ENCODE measurements at regions not wholly inside any gene's neighbourhood (a gene's known extent, or its start where the extent isn't known, plus 50 kb on each side); places are given as distances from the start of the nearest gene placed in this dataset.

- no peaks in the 10 kb centered on the region for H3K36me3 Mint-ChIP-seq (ENCODE audit: low read depth)
- 68 to 70% methylated on average over 3 of the region's 3 CpGs for WGBS, 2 experiments (ENCODE audit: insufficient coverage in 1 of 2, insufficient read length in 1 of 2)
Observed at GRCh38 chr4:82268826-82269193, 105.0 kb downstream of the HNRNPD start.

GRCh38 chr4:82268050-82268825, 105.6 kb downstream of the HNRNPD start:
- peak; percentile 91 for TF ChIP-seq CTCF (conservative IDR thresholded peaks at IDR 0.05)
- Histone ChIP-seq H3K27me3 (ENCODE audit: control insufficient read depth, insufficient read depth, low read length, poor library complexity, severe bottlenecking) (no peaks in the 10 kb centered on the region), H3K9me3 (ENCODE audit: control insufficient read depth, low read length) (peaks cover 5% of the 10 kb centered on the region), H3K4me1 (ENCODE audit: control insufficient read depth, insufficient read depth, low read length) (no peaks in the 10 kb centered on the region), H3K36me3 (ENCODE audit: control insufficient read depth, insufficient read depth, low read length) (no peaks in the 10 kb centered on the region), H3K4me3 (ENCODE audit: low read length) (no peak overlapping the region), H3K27ac (ENCODE audit: low read depth, low read length) (no peak overlapping the region), H3K9ac (ENCODE audit: extremely low read depth, low read length, poor library complexity, severe bottlenecking) (no peak overlapping the region)
- 67 to 89% methylated on average over 3 to 4 of the region's 4 CpGs for WGBS, 2 experiments (ENCODE audit: insufficient coverage in 1 of 2, insufficient read length in 1 of 2)
- H3K9me3 Mint-ChIP-seq = peaks cover 5% of the 10 kb centered on the region
- H3K4me1 Mint-ChIP-seq = peaks cover 10% of the 10 kb centered on the region
- no peaks in the 10 kb centered on the region for H3K36me3 Mint-ChIP-seq (ENCODE audit: low read depth)
- H3K27me3 Mint-ChIP-seq (ENCODE audit: insufficient read depth) = no peaks in the 10 kb centered on the region
- DNase-seq = peak; percentile 79
- no peak overlapping the region for H3K27ac Mint-ChIP-seq
- no peak overlapping the region for H3K4me3 Mint-ChIP-seq

More at GRCh38 chr4:82268826-82269193, 105.0 kb downstream of the HNRNPD start:
- H3K27me3 Mint-ChIP-seq (ENCODE audit: insufficient read depth) = no peaks in the 10 kb centered on the region
- peaks cover 5% of the 10 kb centered on the region for H3K9me3 ChIP-seq (ENCODE audit: control insufficient read depth, low read length)
- peaks cover 10% of the 10 kb centered on the region for H3K4me1 Mint-ChIP-seq
- no peaks in the 10 kb centered on the region for H3K36me3 ChIP-seq (ENCODE audit: control insufficient read depth, insufficient read depth, low read length)
- peaks cover 5% of the 10 kb centered on the region for H3K9me3 Mint-ChIP-seq
- TF ChIP-seq CTCF (conservative IDR thresholded peaks at IDR 0.05) = peak; percentile 1
- no peak overlapping the region for H3K27ac Mint-ChIP-seq
- H3K4me1 ChIP-seq (ENCODE audit: control insufficient read depth, insufficient read depth, low read length) = no peaks in the 10 kb centered on the region
- no peak overlapping the region for H3K4me3 ChIP-seq (ENCODE audit: low read length)
- no peak overlapping the region for H3K9ac ChIP-seq (ENCODE audit: extremely low read depth, low read length, poor library complexity, severe bottlenecking)
- H3K27me3 ChIP-seq (ENCODE audit: control insufficient read depth, insufficient read depth, low read length, poor library complexity, severe bottlenecking) = no peaks in the 10 kb centered on the region
- DNase-seq = no peak
- H3K4me3 Mint-ChIP-seq = no peak overlapping the region
- no peak overlapping the region for H3K27ac ChIP-seq (ENCODE audit: low read depth, low read length)

GRCh38 chr4:82267506-82267905, 106.3 kb downstream of the HNRNPD start:
- H3K36me3 ChIP-seq (ENCODE audit: control insufficient read depth, insufficient read depth, low read length) = no peaks in the 10 kb centered on the region
- H3K4me1 ChIP-seq (ENCODE audit: control insufficient read depth, insufficient read depth, low read length) = no peaks in the 10 kb centered on the region
- Mint-ChIP-seq H3K27me3 (ENCODE audit: insufficient read depth) (no peaks in the 10 kb centered on the region), H3K27ac (no peak overlapping the region), H3K4me3 (no peak overlapping the region), H3K4me1 (peaks cover 10% of the 10 kb centered on the region), H3K9me3 (peaks cover 5% of the 10 kb centered on the region), H3K36me3 (ENCODE audit: low read depth) (no peaks in the 10 kb centered on the region)
- no peak overlapping the region for H3K4me3 ChIP-seq (ENCODE audit: low read length)
- no peak for TF ChIP-seq CTCF (conservative IDR thresholded peaks at IDR 0.05)
- H3K9me3 ChIP-seq (ENCODE audit: control insufficient read depth, low read length) = peaks cover 5% of the 10 kb centered on the region
- no peak overlapping the region for H3K27ac ChIP-seq (ENCODE audit: low read depth, low read length)
- 91 to 100% methylated on average over 1 to 4 of the region's 4 CpGs for WGBS, 2 experiments (ENCODE audit: insufficient coverage in 1 of 2, insufficient read length in 1 of 2)
- no peak overlapping the region for H3K9ac ChIP-seq (ENCODE audit: extremely low read depth, low read length, poor library complexity, severe bottlenecking)
- H3K27me3 ChIP-seq (ENCODE audit: control insufficient read depth, insufficient read depth, low read length, poor library complexity, severe bottlenecking) = no peaks in the 10 kb centered on the region
- no peak for DNase-seq
